ENCODE measurements at regions not wholly inside any gene's neighbourhood (a gene's known extent, or its start where the extent isn't known, plus 50 kb on each side); places are given as distances from the start of the nearest gene placed in this dataset.

DNA sequence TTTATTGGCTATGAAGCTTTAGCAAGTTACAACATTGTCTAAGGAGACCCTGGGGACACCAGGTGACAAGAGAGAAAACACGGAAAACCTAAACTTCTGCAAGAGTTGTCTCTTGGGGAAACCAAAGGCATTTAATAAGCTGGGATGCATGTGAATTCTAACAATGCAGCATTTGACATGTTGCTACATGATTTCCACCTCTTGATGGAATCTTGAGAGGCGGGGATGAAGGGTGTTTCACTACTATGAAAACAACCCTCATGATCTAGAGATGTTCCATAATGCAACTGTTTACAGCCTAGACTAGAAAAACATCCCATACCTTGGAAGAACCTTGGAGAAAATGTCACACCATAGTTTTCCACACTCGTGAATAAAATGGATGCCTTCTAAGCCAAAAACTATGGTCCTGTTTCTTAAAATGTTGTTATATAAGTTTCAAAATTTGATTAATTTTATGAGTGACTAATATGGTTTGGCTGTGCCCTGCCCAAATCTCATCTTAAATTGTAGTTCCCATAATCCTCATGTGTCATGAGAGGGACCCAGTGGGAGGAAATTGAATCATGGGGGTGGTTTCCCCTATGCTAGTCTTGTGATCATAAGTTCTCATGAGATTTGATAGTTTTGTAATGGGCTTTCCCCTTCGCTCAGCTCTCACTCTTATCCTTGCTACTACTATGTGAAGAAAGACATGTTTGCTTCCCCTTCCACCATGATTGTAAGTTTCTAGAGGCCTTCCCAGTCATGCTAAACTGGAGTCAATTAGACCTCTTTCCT, 164.6 kb downstream of the TNFSF13B start:
- H3K36me3 ChIP-seq: no peaks in the 10 kb centered on the region
- H3K27ac ChIP-seq: no peak overlapping the region
- WGBS, 4 donors: 79 to 86% (median 83%) methylated on average over 4 of the region's 4 CpGs
- H3K4me1 ChIP-seq: no peaks in the 10 kb centered on the region
- TF ChIP-seq POLR2A (IDR thresholded peaks at IDR 0.05) (no peak), CTCF (IDR thresholded peaks at IDR 0.05) (no peak)
- H3K4me3 ChIP-seq: no peak overlapping the region
- H3K9me3 ChIP-seq: no peaks in the 10 kb centered on the region
- intact Hi-C loops (cut with DNase I): no loop called here
- no peak for ATAC-seq
- no peaks in the 10 kb centered on the region for H3K27me3 ChIP-seq
- no peak for DNase-seq

DNA sequence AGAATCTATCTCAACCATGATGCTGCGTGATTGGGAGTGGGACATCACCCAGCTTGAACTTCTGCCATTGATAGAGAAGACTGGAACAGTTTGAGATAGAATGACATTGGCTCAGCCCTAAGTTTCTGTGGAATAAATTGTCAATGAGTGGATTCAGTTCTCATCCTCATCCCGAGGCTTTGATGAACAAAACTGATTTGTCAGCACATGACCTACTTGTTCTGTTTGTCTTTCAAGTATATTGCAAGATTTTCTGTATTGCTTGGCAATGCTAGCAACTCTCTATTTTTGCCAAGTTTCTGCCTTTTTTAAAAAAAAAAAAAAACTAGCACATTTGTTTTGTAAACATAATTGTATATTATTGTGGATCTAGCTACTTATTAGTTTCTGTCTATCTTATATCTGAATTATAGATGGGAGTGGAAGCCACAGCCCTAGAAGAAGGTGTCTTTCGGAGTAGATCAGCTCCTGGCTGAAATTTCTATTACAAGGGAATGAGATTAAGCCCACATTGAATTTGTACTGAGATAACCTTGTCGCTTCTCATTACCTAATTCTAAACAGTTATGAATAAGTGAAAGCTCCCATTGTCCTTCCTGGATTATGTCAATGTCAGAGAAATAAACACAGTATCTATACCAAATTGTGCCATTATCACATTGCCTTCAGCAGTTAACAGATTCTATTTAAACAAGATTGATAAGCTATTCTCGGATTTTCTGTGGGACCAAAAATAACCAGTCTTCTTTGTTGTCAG, 166.1 kb downstream of the TNFSF13B start:
- intact Hi-C loops (cut with DNase I): no loop called here
- Histone ChIP-seq H3K27ac (no peak overlapping the region), H3K4me1 (no peaks in the 10 kb centered on the region), H3K9me3 (no peaks in the 10 kb centered on the region), H3K4me3 (no peak overlapping the region), H3K27me3 (no peaks in the 10 kb centered on the region), H3K36me3 (no peaks in the 10 kb centered on the region)
- WGBS, 4 donors: 46 to 57% (median 50%) methylated on average over 5 of the region's 5 CpGs
- no peak for ATAC-seq
- DNase-seq: no peak
- TF ChIP-seq CTCF (IDR thresholded peaks at IDR 0.05) (no peak), POLR2A (IDR thresholded peaks at IDR 0.05) (no peak)

GRCh38 chr13:108437496-108437895, 168.0 kb downstream of the TNFSF13B start:
- TF ChIP-seq POLR2A (IDR thresholded peaks at IDR 0.05) (no peak), CTCF (IDR thresholded peaks at IDR 0.05) (no peak)
- Histone ChIP-seq H3K36me3 (no peaks in the 10 kb centered on the region), H3K4me3 (no peak overlapping the region), H3K4me1 (no peaks in the 10 kb centered on the region), H3K9me3 (peaks cover 0 to 3% (median 0%) of the 10 kb centered on the region in 12 donors), H3K27me3 (no peaks in the 10 kb centered on the region), H3K27ac (no peak overlapping the region)
- no peak for ATAC-seq
- WGBS, 4 donors: 32 to 75% (median 48%) methylated on average over 2 of the region's 2 CpGs
- no peak for DNase-seq
- intact Hi-C loops (cut with DNase I): no loop called here

DNA sequence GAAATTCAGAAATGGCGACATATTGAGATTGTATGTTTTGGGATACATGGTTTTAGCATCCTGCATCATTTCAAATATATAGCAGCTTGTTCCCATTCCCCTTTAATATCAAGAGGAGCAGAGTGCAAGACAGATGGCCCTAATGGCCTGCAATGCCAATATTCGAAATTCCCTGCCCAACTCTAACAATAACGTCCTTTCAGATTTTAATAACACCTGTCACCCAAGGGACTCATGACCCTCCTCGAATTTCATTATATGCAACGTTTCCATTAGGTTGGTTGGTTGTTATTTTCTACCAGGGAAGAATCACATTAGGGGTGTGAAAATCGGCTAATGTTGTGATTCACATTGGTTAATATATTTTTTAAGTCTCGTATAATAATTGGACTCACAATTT, 170.0 kb downstream of the TNFSF13B start:
- Histone ChIP-seq H3K4me1 (no peaks in the 10 kb centered on the region), H3K4me3 (no peak overlapping the region), H3K9me3 (peaks cover 0 to 6% (median 0%) of the 10 kb centered on the region in 12 donors), H3K36me3 (no peaks in the 10 kb centered on the region), H3K27ac (no peak overlapping the region), H3K27me3 (no peaks in the 10 kb centered on the region)
- TF ChIP-seq POLR2A (IDR thresholded peaks at IDR 0.05): no peak
- no peak for TF ChIP-seq CTCF (IDR thresholded peaks at IDR 0.05)
- ATAC-seq (no peak), DNase-seq (no peak)
- 64 to 78% (median 74%) methylated on average over 7 of the region's 7 CpGs for WGBS, 4 donors
- intact Hi-C loops (cut with DNase I): no loop called here

Measured in heart left ventricle (tissue), 16 donors.